Small intestine (tissue), 7 donors: ENCODE measurements at regions not wholly inside any gene's neighbourhood (a gene's known extent, or its start where the extent isn't known, plus 50 kb on each side); places are given as distances from the start of the nearest gene placed in this dataset.
"Not testable (repeated sequence)": the region's sequence is repeated elsewhere in the genome, so short reads cannot be mapped to it uniquely, and the experiment has no call there.

Source experiments
- DNase-seq, 2 donors: peaks; one replicate each; pipeline versions ENCODE4 v3.0.0 to v3.0.0-alpha.2; 2013
- FAIRE-seq: peaks from 2 replicates; lab custom pipeline; 2012; peaks lifted over from hg19 to GRCh38; lab: Jason Lieb, UNC
- H3K27ac ChIP-seq, 3 donors: one replicate each; pipeline ENCODE4 v1.5.1; 2013; ENCODE audit warnings: low read length in 2 of 3, mild to moderate bottlenecking in 2 of 3, control low read depth in 1 of 3, inconsistent platforms in 1 of 3, low read depth in 1 of 3, moderate library complexity in 1 of 3
- H3K27me3 ChIP-seq, 3 donors: one replicate each; pipeline ENCODE4 v1.6.1; 2013; ENCODE audit warnings: low read length in 3 of 3, inconsistent platforms in 1 of 3; ENCODE audit not compliant: control insufficient read depth in 3 of 3, insufficient read depth in 3 of 3
- H3K36me3 ChIP-seq, 3 donors: one replicate each; pipeline ENCODE4 v1.6.1; 2013; ENCODE audit warnings: low read length in 3 of 3, inconsistent platforms in 1 of 3, low read depth in 1 of 3, mild to moderate bottlenecking in 1 of 3, moderate library complexity in 1 of 3; ENCODE audit not compliant: control insufficient read depth in 3 of 3, insufficient read depth in 2 of 3
- H3K4me1 ChIP-seq, 3 donors: one replicate each; pipeline ENCODE4 v1.6.1; 2013; ENCODE audit warnings: low read length in 2 of 3, inconsistent platforms in 1 of 3, low read depth in 1 of 3, mild to moderate bottlenecking in 1 of 3, moderate library complexity in 1 of 3; ENCODE audit not compliant: control insufficient read depth in 3 of 3, insufficient read depth in 2 of 3
- H3K4me3 ChIP-seq, 3 donors: one replicate each; pipeline ENCODE4 v1.5.1; 2013; ENCODE audit warnings: low read length in 3 of 3, control low read depth in 1 of 3, inconsistent platforms in 1 of 3, low read depth in 1 of 3, mild to moderate bottlenecking in 1 of 3, moderate library complexity in 1 of 3
- H3K9me3 ChIP-seq, 2 donors: one replicate each; pipeline ENCODE4 v1.6.1; 2013; ENCODE audit warnings: low read depth in 1 of 2, low read length in 1 of 2; ENCODE audit not compliant: control insufficient read depth in 2 of 2, insufficient read depth in 1 of 2
- WGBS, 3 donors: extraction: QIAGEN DNeasy Blood & Tissue Kit; methylation state at CpG; one replicate each; pipeline ENCODE4 v1.1.7; 2013; 5-methylcytosine and 5-hydroxymethylcytosine counted together
- donor health status: healthy with polysubstance abuse.
- donor health status: control.
- donor health status: control.
- donor health status: Bipolar disorder and iron deficiency.
- donor health status: healthy.

DNA sequence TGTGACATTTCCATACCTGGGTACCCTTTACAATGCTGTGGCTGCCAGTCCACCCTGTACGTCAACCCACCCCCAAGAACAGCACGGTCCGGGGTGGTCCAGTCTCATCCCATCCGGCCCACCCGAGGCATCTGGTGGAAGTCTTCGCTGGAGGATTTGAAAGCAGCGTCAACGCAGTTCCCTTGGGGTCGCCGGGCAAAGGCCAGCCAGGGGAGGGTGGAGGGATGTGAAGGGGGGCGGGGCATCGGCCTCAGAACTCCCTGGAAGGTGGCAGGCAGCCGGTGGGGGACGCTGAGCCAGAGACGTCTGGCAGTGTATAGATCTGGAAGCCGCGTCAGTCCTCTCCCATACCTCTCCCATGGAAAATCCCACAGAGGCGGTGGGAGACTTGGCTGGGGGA is 1944.0 kb upstream of the DEFB115 start:
- Histone ChIP-seq H3K4me1 (no peaks in the 10 kb centered on the region), H3K36me3 (no peaks in the 10 kb centered on the region), H3K27ac (no peak overlapping the region), H3K27me3 (no peaks in the 10 kb centered on the region), H3K4me3 (no peak overlapping the region), H3K9me3 (peaks cover 0 to 10% of the 10 kb centered on the region in 2 donors)
- DNase-seq, result no peak
- 79 to 83% (median 80%) methylated on average over 18 of the region's 18 CpGs for WGBS, 3 donors
- FAIRE-seq, result no peak

DNA sequence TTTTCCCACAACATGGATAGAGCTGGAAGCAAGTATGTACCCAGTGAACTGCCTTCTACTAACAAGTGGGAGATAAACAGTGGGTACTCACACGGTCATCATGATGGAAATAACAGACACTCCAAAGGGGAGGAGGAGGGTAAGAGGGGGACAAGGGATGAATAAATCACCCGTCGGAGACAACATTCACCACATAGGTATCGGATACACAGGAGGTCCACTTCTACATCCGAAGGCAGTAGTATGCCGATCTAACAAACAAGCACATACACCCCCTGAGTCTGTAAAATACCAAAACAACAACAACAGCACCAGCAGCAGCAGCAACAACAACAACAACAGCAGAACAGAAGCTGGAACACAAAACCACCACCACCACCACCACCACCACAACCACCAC is 1943.2 kb upstream of the DEFB115 start:
- Histone ChIP-seq H3K4me1 (no peaks in the 10 kb centered on the region), H3K27me3 (no peaks in the 10 kb centered on the region), H3K4me3 (no peak overlapping the region), H3K36me3 (no peaks in the 10 kb centered on the region), H3K9me3 (peaks cover 0 to 13% of the 10 kb centered on the region in 2 donors), H3K27ac (no peak overlapping the region)
- FAIRE-seq (no peak), DNase-seq (no peak)
- 80 to 85% (median 82%) methylated on average over 6 of the region's 6 CpGs for WGBS, 3 donors

DNA sequence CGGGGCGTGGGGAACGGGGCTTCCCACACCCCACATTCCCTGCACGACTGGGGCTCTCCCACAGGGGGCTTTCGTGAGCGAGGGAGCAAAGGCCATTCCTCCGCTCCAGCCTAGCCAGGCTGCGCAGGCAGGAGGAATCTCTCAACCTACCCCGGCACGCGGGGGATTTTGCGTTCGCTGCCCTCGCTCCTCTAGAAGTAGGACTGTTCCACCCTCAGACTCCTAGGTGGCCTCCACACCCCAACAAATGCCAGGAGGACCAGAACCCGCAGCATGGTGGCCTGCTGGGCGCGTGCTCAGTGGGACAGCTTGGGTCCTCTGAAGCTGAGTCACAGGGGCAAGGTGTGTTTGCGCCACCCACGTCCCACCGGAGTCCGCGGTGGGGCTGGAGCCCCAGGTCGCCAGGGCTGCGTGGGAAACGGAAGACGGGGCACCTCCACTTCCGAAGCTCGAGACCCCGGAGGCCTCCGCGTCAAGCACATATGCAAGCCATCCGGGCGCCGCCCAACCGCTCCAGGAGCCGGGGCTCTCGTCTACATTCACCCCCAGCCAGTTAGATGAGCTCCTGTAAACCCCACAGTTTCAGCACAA is 1938.5 kb upstream of the DEFB115 start:
- DNase-seq (no peak), FAIRE-seq (no peak)
- Histone ChIP-seq H3K27ac (no peak overlapping the region), H3K27me3 (no peaks in the 10 kb centered on the region), H3K36me3 (no peaks in the 10 kb centered on the region), H3K9me3 (peaks cover 0 to 12% of the 10 kb centered on the region in 2 donors), H3K4me1 (no peaks in the 10 kb centered on the region), H3K4me3 (no peak overlapping the region)
- WGBS, 3 donors, result 57 to 79% (median 60%) methylated on average over 36 to 37 of the region's 37 CpGs

DNA sequence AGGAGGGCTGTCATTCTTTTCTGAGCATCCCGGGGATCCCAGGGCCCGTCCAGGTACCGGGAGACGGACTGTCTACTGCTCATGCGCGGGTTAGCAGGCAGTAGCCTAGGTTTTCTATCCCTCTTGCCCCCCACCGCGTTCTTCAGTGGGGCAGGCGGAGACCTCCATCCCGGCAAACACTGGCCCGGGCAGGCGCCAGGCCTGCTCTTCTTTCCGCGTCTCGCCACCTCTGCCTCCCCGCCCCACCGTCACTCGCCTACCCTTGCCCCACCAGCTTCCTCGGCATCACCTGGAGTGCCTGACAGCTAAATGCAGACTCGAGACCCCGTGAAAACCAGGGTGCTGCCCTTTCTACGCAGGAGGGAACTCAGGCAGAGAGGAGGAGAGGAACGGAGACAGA is 1937.7 kb upstream of the DEFB115 start:
- no peaks in the 10 kb centered on the region for H3K27me3 ChIP-seq
- FAIRE-seq, result no peak
- H3K36me3 ChIP-seq, result no peaks in the 10 kb centered on the region
- DNase-seq, result no peak
- H3K27ac ChIP-seq, result no peak overlapping the region
- peaks cover 0 to 14% of the 10 kb centered on the region in 2 donors for H3K9me3 ChIP-seq
- no peaks in the 10 kb centered on the region for H3K4me1 ChIP-seq
- no peak overlapping the region for H3K4me3 ChIP-seq
- 42 to 60% (median 49%) methylated on average over 22 to 23 of the region's 23 CpGs for WGBS, 3 donors

DNA sequence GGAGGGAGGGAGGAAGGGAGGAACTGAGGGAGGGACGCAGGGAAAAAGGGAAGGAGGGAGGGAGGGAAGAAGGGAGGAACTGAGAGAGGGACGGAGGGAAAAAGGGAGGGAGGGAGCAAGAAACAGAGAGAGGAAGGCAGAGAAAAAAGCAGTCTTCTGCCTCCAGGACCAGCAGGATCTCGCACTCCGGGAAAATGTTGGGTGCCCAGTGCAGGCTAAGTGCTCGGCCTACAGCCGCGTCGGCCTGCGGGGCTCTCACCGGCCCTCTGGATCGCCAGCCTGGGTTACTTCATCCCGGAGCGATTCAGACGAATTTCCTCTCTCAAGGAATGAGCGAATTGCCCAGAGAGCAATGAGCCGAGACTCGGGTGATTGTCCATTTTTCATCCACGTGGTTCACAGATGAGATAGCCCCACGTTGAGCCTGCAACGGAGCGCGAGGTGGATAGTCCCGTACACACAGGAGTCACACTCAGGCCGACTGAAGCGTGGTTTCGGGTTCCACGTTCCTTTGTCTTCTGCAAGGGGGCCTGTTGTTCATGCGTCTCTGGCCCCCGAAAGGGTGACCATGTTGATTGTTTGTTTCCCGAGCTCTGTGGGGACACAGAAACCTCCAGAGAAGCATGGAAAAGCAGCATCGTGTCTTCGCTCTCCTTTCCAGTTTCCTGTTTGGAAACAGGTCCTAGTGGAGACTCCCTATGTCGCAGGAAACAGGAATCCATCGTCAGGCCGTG is 1937.1 kb upstream of the DEFB115 start:
- not testable (repeated sequence) for H3K27ac ChIP-seq, H3K36me3 ChIP-seq, H3K27me3 ChIP-seq, FAIRE-seq, DNase-seq, H3K4me3 ChIP-seq, H3K4me1 ChIP-seq
- WGBS, 3 donors, result 34 to 63% (median 41%) methylated on average over 35 of the region's 35 CpGs
- H3K9me3 ChIP-seq, result peaks cover 2 to 17% of the 10 kb centered on the region in 2 donors

DNA sequence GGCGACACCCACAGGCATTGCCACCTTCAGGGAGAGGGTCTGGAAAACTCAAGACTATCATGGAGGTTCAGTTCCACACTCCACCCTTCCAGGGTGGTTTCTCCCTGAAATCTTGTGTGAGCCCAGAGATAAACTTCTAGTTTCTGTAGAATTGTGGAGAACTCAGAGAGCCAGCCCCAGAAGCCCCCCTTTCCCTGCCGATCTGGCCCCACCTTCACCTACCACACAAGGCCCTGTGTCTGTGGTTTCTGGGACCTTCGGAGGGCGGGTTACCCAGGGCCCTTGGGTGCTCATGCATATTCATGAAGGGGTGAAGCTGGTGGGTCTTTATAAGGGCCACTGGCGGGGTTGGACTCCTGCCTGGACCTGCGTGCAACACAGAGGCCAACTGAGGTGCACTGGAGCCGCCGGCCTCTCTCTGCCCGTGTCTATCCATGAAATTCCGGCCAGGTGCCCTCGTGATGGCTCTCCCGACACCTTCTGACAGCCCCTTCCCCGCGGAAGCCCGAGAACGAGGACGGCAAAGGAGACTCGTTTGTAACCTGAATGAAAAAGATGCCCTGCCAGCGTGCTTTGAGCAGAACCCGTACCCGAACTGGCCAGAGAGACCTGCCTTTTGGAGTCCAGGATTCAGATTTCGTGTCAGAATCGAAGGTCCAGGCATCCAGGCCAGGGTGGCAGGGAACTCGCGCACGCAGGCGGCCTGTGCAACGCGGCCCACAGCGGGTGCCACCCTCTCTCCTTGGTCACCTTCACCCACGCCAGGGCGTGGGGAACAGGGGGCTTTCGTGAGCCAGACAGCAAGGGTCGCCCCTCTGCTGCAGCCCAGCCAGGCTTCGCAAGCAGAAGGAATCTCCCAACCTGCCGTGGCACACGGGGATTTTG is 1933.6 kb upstream of the DEFB115 start:
- H3K9me3 ChIP-seq, result peaks cover 8 to 28% of the 10 kb centered on the region in 2 donors
- not testable (repeated sequence) for FAIRE-seq, H3K27ac ChIP-seq, H3K4me3 ChIP-seq, H3K27me3 ChIP-seq, DNase-seq, H3K4me1 ChIP-seq, H3K36me3 ChIP-seq
- WGBS, 3 donors, result 59 to 86% (median 81%) methylated on average over 34 to 37 of the region's 37 CpGs

DNA sequence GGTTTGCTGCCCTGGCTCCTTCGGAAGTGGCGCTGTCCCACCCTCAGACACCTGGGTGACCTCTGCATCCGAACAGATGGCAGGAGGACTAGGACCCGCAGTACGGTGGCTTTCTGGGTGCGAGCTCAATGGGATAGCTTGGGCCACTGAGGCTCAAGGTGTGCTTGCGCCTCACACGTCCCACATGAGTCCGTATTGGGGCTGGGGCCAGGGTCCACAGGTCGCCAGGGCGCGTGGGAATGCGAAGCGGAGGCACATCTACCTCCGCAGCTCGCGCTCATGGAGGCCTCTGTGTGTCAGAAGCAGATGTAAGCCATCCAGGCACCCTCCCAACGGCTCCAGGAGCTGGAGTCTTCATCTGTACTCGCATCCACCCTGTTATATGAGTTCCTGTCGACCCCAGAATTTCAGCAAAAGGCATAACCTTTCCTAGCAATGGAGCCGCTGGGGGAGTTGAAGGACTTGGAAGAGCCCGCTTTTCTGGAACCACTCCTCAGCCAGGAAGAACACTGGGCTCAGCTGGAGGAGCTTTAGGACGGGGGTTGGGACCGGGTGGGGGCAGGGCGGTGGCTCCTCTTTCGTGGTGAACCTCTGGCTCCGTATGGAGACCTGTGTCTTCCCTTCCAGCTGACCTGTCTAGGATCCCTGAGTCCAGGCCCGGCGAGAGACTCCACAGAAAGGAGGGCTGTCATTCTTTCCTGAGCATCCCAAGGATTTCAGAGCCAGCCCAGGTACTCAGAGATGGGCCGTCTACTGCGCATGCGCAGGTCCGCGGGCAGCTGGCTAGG is 1932.8 kb upstream of the DEFB115 start:
- not testable (repeated sequence) for DNase-seq, H3K4me3 ChIP-seq, H3K27me3 ChIP-seq, H3K36me3 ChIP-seq, H3K4me1 ChIP-seq, FAIRE-seq, H3K27ac ChIP-seq
- 66 to 77% (median 74%) methylated on average over 34 of the region's 34 CpGs for WGBS, 3 donors
- H3K9me3 ChIP-seq, result peaks cover 8 to 27% of the 10 kb centered on the region in 2 donors

DNA sequence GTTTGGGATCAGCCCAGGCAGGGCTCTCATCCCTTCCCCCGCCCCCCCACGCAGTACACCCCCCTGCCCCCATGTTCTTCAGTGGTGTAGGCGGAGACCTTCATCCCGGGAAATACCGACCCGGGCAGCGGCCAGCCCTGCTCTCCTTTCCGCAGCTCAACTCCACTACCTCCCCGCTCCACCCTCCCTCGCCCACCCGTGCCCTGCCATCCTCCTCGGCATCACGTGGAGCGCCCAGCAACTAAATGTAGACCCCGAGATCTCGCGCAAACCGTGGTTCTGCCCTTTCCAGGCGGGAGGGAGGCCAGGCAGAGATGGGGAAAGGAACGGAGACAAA is 1932.2 kb upstream of the DEFB115 start:
- Histone ChIP-seq H3K27me3 (no peaks in the 10 kb centered on the region), H3K27ac (no peak overlapping the region), H3K9me3 (peaks cover 8 to 25% of the 10 kb centered on the region in 2 donors), H3K36me3 (no peaks in the 10 kb centered on the region), H3K4me3 (no peak overlapping the region), H3K4me1 (no peaks in the 10 kb centered on the region)
- DNase-seq, result no peak
- FAIRE-seq, result no peak
- 70 to 73% (median 72%) methylated on average over 20 of the region's 20 CpGs for WGBS, 3 donors
